Ascending aorta (tissue), 2 donors: ENCODE measurements at regions not wholly inside any gene's neighbourhood (a gene's known extent, or its start where the extent isn't known, plus 50 kb on each side); places are given as distances from the start of the nearest gene placed in this dataset.

Source experiments
- DNase-seq, 2 donors: peaks; one replicate each; pipeline ENCODE4 v3.0.0-alpha.2; 2019; ENCODE audit warnings: low spot score in 2 of 2
- H3K27ac ChIP-seq, 2 donors: fragments of 200-600 bp; sonication (generic); one replicate each; pipeline ENCODE4 v1.5.1; 2016 to 2017; ENCODE audit warnings: mild to moderate bottlenecking in 1 of 2
- H3K27me3 ChIP-seq: fragments of 200-600 bp; sonication (generic); one replicate; pipeline ENCODE4 v1.5.1; 2017
- H3K36me3 ChIP-seq, 2 donors: fragments of 200-600 bp; sonication (generic); one replicate each; pipeline ENCODE4 v1.5.1; 2016
- H3K4me1 ChIP-seq, 2 donors: fragments of 200-600 bp; sonication (generic); one replicate each; pipeline ENCODE4 v1.5.1; 2016 to 2017; ENCODE audit warnings: mild to moderate bottlenecking in 1 of 2
- H3K4me3 ChIP-seq, 2 donors: fragments of 200-600 bp; sonication (generic); one replicate each; pipeline ENCODE4 v1.5.1; 2016 to 2017; ENCODE audit warnings: mild to moderate bottlenecking in 1 of 2
- H3K9me3 ChIP-seq, 2 donors: fragments of 200-600 bp; sonication (generic); one replicate each; pipeline ENCODE4 v1.5.1; 2016
- intact Hi-C: fragments of 100-400 bp; cut with DNase I; formaldehyde crosslinking; loops from one replicate; pipeline ENCODE4 v1.15.1; 2023
- TF ChIP-seq, protein P1 (sequence below), 3 experiments: fragments of 200-600 bp in 2 of 3; fragments of 450-650 bp in 1 of 3; sonication (generic) in 2 of 3; IDR thresholded peaks; one replicate each; pipeline ENCODE4 v1.5.1; 2016 to 2019; ENCODE audit warnings: antibody characterized with exemption in 3 of 3, mild to moderate bottlenecking in 1 of 3, moderate library complexity in 1 of 3

DNA sequence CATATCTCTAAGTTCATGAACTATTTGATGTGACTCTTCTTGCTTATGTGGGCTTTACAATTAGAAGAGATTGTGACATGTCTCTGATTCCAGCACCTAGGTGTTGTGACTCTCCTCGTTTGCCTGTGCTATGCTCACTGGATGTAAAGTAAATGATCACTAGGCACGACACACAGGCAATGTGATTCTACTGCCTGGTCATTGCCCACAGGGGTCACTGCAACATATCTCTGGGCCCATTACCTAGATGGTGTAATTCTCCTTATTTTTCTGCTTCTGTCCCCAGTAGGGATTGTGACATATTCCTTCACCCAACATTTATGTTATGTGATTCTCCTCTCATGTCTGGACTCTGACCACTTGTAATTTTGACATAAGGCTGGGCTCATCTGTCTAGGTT is 65.8 kb upstream of the ZNF91 start:
- intact Hi-C loops, result no loop called here

DNA sequence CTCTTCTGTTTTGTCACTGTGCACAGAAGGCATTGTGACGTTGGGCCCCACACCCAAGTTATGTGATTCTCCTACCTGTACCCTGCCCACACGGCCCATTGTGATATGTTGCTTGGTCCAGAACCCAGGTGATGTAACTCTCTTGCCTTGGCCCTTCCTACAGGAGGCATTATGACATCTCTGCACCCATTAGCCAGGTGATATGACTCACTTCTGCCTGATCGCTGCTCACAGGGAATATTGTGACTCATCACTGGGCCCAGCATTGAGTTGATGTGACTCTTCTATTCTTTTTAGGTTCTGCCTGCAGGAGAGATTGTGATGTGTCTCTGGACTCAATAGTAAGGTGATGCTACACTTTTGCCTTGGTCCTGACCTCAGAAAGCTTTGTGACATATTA is 65.4 kb upstream of the ZNF91 start:
- Histone ChIP-seq H3K9me3 (no peaks in the 10 kb centered on the region), H3K4me3 (no peak overlapping the region), H3K36me3 (no peaks in the 10 kb centered on the region), H3K4me1 (no peaks in the 10 kb centered on the region), H3K27me3 (no peaks in the 10 kb centered on the region), H3K27ac (no peak overlapping the region)
- TF ChIP-seq, protein P1, sequence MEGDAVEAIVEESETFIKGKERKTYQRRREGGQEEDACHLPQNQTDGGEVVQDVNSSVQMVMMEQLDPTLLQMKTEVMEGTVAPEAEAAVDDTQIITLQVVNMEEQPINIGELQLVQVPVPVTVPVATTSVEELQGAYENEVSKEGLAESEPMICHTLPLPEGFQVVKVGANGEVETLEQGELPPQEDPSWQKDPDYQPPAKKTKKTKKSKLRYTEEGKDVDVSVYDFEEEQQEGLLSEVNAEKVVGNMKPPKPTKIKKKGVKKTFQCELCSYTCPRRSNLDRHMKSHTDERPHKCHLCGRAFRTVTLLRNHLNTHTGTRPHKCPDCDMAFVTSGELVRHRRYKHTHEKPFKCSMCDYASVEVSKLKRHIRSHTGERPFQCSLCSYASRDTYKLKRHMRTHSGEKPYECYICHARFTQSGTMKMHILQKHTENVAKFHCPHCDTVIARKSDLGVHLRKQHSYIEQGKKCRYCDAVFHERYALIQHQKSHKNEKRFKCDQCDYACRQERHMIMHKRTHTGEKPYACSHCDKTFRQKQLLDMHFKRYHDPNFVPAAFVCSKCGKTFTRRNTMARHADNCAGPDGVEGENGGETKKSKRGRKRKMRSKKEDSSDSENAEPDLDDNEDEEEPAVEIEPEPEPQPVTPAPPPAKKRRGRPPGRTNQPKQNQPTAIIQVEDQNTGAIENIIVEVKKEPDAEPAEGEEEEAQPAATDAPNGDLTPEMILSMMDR (IDR thresholded peaks at IDR 0.05), result no peak
- DNase-seq, result no peak
- intact Hi-C loops, result no loop called here

More for the DNA sequence above, 65.8 kb upstream of the ZNF91 start:
- no peak for DNase-seq
- no peaks in the 10 kb centered on the region for H3K36me3 ChIP-seq
- no peaks in the 10 kb centered on the region for H3K9me3 ChIP-seq
- H3K27me3 ChIP-seq, result no peaks in the 10 kb centered on the region
- H3K4me3 ChIP-seq, result no peak overlapping the region
- H3K27ac ChIP-seq, result no peak overlapping the region
- TF ChIP-seq, protein P1 (IDR thresholded peaks at IDR 0.05), result no peak
- H3K4me1 ChIP-seq, result no peaks in the 10 kb centered on the region
